Loucy (cell line): ENCODE measurements at regions not wholly inside any gene's neighbourhood (a gene's known extent, or its start where the extent isn't known, plus 50 kb on each side); places are given as distances from the start of the nearest gene placed in this dataset.

Experiments
- EZH2phosphoT487 ChIP-seq: fragments of 200-600 bp; IDR thresholded peaks from 2 replicates; pipeline ENCODE4 v1.6.1; 2018; ENCODE audit warnings: antibody characterized with exemption, mild to moderate bottlenecking, moderate library complexity, borderline replicate concordance
- TF ChIP-seq, protein P1 (sequence below): fragments of 200-600 bp; sonication (generic); conservative IDR thresholded peaks from 2 replicates; pipeline ENCODE4 v1.5.1; 2014; ENCODE audit warnings: mild to moderate bottlenecking, antibody characterized with exemption, low read length

DNA sequence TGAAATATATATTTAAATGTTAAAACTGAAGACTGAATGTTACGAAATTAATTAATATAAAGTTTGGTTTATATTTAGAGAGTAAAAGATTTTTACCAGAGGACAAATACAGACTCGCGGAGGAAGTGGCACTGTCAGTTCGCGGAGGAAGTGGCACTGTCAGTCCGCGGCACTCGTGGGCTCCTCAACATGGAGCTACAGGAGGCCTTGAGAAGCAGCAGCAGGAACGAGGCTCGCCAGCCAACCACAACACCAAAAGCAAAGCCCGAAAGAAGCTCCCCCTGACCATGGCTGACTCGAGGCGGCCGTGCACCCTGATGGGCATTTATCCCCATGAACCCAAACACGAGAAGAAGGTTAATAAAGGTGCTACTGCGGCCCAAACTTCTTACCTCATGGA is 125.3 kb upstream of the PABPC4L start:
- TF ChIP-seq EZH2phosphoT487: no peak
- TF ChIP-seq, protein P1, sequence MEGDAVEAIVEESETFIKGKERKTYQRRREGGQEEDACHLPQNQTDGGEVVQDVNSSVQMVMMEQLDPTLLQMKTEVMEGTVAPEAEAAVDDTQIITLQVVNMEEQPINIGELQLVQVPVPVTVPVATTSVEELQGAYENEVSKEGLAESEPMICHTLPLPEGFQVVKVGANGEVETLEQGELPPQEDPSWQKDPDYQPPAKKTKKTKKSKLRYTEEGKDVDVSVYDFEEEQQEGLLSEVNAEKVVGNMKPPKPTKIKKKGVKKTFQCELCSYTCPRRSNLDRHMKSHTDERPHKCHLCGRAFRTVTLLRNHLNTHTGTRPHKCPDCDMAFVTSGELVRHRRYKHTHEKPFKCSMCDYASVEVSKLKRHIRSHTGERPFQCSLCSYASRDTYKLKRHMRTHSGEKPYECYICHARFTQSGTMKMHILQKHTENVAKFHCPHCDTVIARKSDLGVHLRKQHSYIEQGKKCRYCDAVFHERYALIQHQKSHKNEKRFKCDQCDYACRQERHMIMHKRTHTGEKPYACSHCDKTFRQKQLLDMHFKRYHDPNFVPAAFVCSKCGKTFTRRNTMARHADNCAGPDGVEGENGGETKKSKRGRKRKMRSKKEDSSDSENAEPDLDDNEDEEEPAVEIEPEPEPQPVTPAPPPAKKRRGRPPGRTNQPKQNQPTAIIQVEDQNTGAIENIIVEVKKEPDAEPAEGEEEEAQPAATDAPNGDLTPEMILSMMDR: no peak
